Esophagus muscularis mucosa (tissue), 4 donors: ENCODE measurements at regions not wholly inside any gene's neighbourhood (a gene's known extent, or its start where the extent isn't known, plus 50 kb on each side); places are given as distances from the start of the nearest gene placed in this dataset.

Experiments
- DNase-seq: peaks from one replicate; pipeline ENCODE4 v3.0.0-alpha.2; 2017; ENCODE audit errors: extremely low spot score
- H3K27ac ChIP-seq, 4 donors: fragments of 200-600 bp; sonication (generic); replicated peaks in 1 of 4; 1 replicate in 3 of 4; 2 replicates in 1 of 4; pipeline ENCODE4 v1.5.1; 2016 to 2019; ENCODE audit warnings: mild to moderate bottlenecking in 1 of 4
- H3K27me3 ChIP-seq, 4 donors: fragments of 200-600 bp; sonication (generic); one replicate each; pipeline versions ENCODE4 v1.5.1 to v1.6.0; 2016 to 2019
- H3K36me3 ChIP-seq, 4 donors: fragments of 200-600 bp; sonication (generic); one replicate each; pipeline ENCODE4 v1.5.1; 2016 to 2019
- H3K4me1 ChIP-seq, 4 donors: fragments of 200-600 bp; sonication (generic); one replicate each; pipeline ENCODE4 v1.5.1; 2016 to 2019
- H3K4me3 ChIP-seq, 4 donors: fragments of 200-600 bp; sonication (generic); 1 replicate in 2 of 4; 2 replicates in 2 of 4; pipeline ENCODE4 v1.5.1; 2016 to 2019; ENCODE audit warnings: mild to moderate bottlenecking in 4 of 4, moderate library complexity in 1 of 4
- H3K9me3 ChIP-seq, 4 donors: fragments of 200-600 bp; sonication (generic); 1 replicate in 3 of 4; 2 replicates in 1 of 4; pipeline ENCODE4 v1.5.1; 2016 to 2019
- EP300 ChIP-seq: sonication (generic); formaldehyde crosslinking; IDR thresholded peaks from one replicate; pipeline ENCODE4 v1.6.1; 2017; ENCODE audit warnings: antibody characterized with exemption
- POLR2A ChIP-seq: fragments of 450-650 bp; IDR thresholded peaks from one replicate; pipeline ENCODE4 v1.6.1; 2017; ENCODE audit warnings: antibody characterized with exemption, moderate library complexity, mild to moderate bottlenecking, low read depth
- POLR2AphosphoS5 ChIP-seq, 2 donors: sonication (generic); formaldehyde crosslinking; IDR thresholded peaks; one replicate each; pipeline ENCODE4 v1.6.1; 2017; ENCODE audit warnings: antibody characterized with exemption in 2 of 2
- WGBS: methylation state at CpG from one replicate; pipeline ENCODE4 v1.1.5; 2018; 5-methylcytosine and 5-hydroxymethylcytosine counted together
- intact Hi-C: fragments of 100-400 bp; cut with DNase I; formaldehyde crosslinking; loops from one replicate; pipeline ENCODE4 v1.15.1; 2023
- TF ChIP-seq, protein P1 (sequence below), 3 experiments: fragments of 200-600 bp in 2 of 3; fragments of 450-650 bp in 1 of 3; sonication (generic) in 2 of 3; IDR thresholded peaks; one replicate each; pipeline ENCODE4 v1.5.1; 2017 to 2019; ENCODE audit warnings: antibody characterized with exemption in 3 of 3, mild to moderate bottlenecking in 2 of 3, moderate library complexity in 1 of 3

GRCh38 chr4:126698224-126698623, 934.5 kb upstream of the INTU start:
- intact Hi-C loops = no loop called here
- WGBS = 92% methylated on average over 3 of the region's 3 CpGs

GRCh38 chr4:126701756-126702155, 931.0 kb upstream of the INTU start:
- TF ChIP-seq, protein P1, sequence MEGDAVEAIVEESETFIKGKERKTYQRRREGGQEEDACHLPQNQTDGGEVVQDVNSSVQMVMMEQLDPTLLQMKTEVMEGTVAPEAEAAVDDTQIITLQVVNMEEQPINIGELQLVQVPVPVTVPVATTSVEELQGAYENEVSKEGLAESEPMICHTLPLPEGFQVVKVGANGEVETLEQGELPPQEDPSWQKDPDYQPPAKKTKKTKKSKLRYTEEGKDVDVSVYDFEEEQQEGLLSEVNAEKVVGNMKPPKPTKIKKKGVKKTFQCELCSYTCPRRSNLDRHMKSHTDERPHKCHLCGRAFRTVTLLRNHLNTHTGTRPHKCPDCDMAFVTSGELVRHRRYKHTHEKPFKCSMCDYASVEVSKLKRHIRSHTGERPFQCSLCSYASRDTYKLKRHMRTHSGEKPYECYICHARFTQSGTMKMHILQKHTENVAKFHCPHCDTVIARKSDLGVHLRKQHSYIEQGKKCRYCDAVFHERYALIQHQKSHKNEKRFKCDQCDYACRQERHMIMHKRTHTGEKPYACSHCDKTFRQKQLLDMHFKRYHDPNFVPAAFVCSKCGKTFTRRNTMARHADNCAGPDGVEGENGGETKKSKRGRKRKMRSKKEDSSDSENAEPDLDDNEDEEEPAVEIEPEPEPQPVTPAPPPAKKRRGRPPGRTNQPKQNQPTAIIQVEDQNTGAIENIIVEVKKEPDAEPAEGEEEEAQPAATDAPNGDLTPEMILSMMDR (IDR thresholded peaks at IDR 0.05) = no peak
- TF ChIP-seq POLR2A = no peak
- no peak for TF ChIP-seq POLR2AphosphoS5 (IDR thresholded peaks at IDR 0.05)
- TF ChIP-seq EP300 = no peak
- Histone ChIP-seq H3K36me3 (no peaks in the 10 kb centered on the region), H3K9me3 (no peaks in the 10 kb centered on the region), H3K27ac (no peak overlapping the region), H3K27me3 (no peaks in the 10 kb centered on the region), H3K4me1 (peaks cover 0 to 4% (median 2%) of the 10 kb centered on the region in 4 donors), H3K4me3 (no peak overlapping the region)
- intact Hi-C loops = no loop called here
- WGBS = 72% methylated on average over 2 of the region's 2 CpGs
- DNase-seq = no peak

More at GRCh38 chr4:126698224-126698623, 934.5 kb upstream of the INTU start:
- no peaks in the 10 kb centered on the region for H3K36me3 ChIP-seq
- H3K9me3 ChIP-seq = no peaks in the 10 kb centered on the region
- TF ChIP-seq EP300 = no peak
- TF ChIP-seq POLR2A = no peak
- TF ChIP-seq, protein P1 (IDR thresholded peaks at IDR 0.05) = no peak
- TF ChIP-seq POLR2AphosphoS5 (IDR thresholded peaks at IDR 0.05) = no peak
- H3K4me1 ChIP-seq = peaks cover 0 to 4% (median 2%) of the 10 kb centered on the region in 4 donors
- no peaks in the 10 kb centered on the region for H3K27me3 ChIP-seq
- no peak overlapping the region for H3K4me3 ChIP-seq
- no peak overlapping the region for H3K27ac ChIP-seq
- DNase-seq = no peak

DNA sequence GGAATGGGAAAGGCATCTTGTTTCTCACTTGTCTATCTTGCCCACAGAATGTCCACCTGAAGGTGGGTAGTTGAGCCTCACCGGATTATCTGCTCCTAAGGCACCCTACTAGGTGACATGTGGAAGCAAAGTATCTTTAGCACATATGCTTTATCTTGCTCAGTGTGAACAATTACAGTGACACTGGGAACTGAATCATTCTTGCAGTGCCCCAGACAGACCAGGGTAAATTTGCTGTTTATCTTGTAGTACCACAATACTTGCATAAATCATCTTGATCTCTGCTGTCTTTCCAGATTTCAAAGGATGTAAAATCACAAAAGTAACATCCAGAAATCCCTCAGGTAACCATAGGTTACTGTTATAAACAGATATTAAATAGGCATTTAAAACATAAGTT, 930.0 kb upstream of the INTU start:
- Histone ChIP-seq H3K4me3 (no peak overlapping the region), H3K4me1 (peaks cover 0 to 4% (median 2%) of the 10 kb centered on the region in 4 donors), H3K27ac (no peak overlapping the region), H3K27me3 (no peaks in the 10 kb centered on the region), H3K36me3 (no peaks in the 10 kb centered on the region), H3K9me3 (no peaks in the 10 kb centered on the region)
- intact Hi-C loops = no loop called here
- WGBS = 78% methylated on average over 1 of the region's 1 CpG
- no peak for TF ChIP-seq EP300
- TF ChIP-seq, protein P1 (IDR thresholded peaks at IDR 0.05) = no peak
- no peak for TF ChIP-seq POLR2A
- TF ChIP-seq POLR2AphosphoS5 (IDR thresholded peaks at IDR 0.05) = no peak
- DNase-seq = no peak

- TF ChIP-seq POLR2A (no peak), POLR2AphosphoS5 (IDR thresholded peaks at IDR 0.05) (no peak), EP300 (no peak)
- TF ChIP-seq, protein P1 (IDR thresholded peaks at IDR 0.05) = no peak
- H3K4me1 ChIP-seq = peaks cover 0 to 4% (median 2%) of the 10 kb centered on the region in 4 donors
- no peaks in the 10 kb centered on the region for H3K9me3 ChIP-seq
- intact Hi-C loops = no loop called here
- no peak overlapping the region for H3K4me3 ChIP-seq
- WGBS = 89% methylated on average over 3 of the region's 3 CpGs
- H3K27ac ChIP-seq = no peak overlapping the region
- no peaks in the 10 kb centered on the region for H3K27me3 ChIP-seq
- no peaks in the 10 kb centered on the region for H3K36me3 ChIP-seq
- no peak for DNase-seq
These were observed 927.5 kb upstream of the INTU start for GRCh38 chr4:126705266-126705665.

- intact Hi-C loops = no loop called here
These were observed 924.0 kb upstream of the INTU start for GRCh38 chr4:126708716-126709115.

More at GRCh38 chr4:126708716-126709115, 924.0 kb upstream of the INTU start:
- H3K36me3 ChIP-seq = no peaks in the 10 kb centered on the region
- H3K4me1 ChIP-seq = no peaks in the 10 kb centered on the region
- H3K4me3 ChIP-seq = no peak overlapping the region
- WGBS = 87% methylated on average over 2 of the region's 2 CpGs
- H3K27ac ChIP-seq = no peak overlapping the region
- no peak for TF ChIP-seq POLR2A
- TF ChIP-seq POLR2AphosphoS5 (IDR thresholded peaks at IDR 0.05) = no peak
- no peak for TF ChIP-seq EP300
- TF ChIP-seq, protein P1 (IDR thresholded peaks at IDR 0.05) = no peak
- H3K9me3 ChIP-seq = no peaks in the 10 kb centered on the region
- H3K27me3 ChIP-seq = no peaks in the 10 kb centered on the region
- no peak for DNase-seq
